IMR-90 (cell line): ENCODE measurements at regions not wholly inside any gene's neighbourhood (a gene's known extent, or its start where the extent isn't known, plus 50 kb on each side); places are given as distances from the start of the nearest gene placed in this dataset.

Experiments used
- ATAC-seq: fragments of 200-7000 bp; cut with Tn5 transposase; 2 replicates; pipeline ENCODE4 v1.9.1; 2020; ENCODE audit warnings: low read depth, mild to moderate bottlenecking, moderate library complexity
- BruUV-seq: library from RNA; stranded (reverse); fragments of 400-500 nt; replicated peaks from 2 replicates; lab custom pipeline; 2021; lab: Mats Ljungman, UMichigan
- CTCF ChIA-PET: fragments of 300-600 bp; formaldehyde crosslinking; extraction: SDS; loops from one replicate; lab custom pipeline; 2021; ENCODE audit warnings: antibody characterized with exemption; lab: Yijun Ruan, JAX
- POLR2A ChIA-PET: fragments of 300-600 bp; sonication (Branson Sonifier 250); formaldehyde crosslinking; loops from one replicate; lab custom pipeline; 2022; ENCODE audit warnings: antibody characterized with exemption; ENCODE audit not compliant: unreplicated experiment; lab: Charles Lee
- DNase-seq: peaks from one replicate; pipeline ENCODE4 v3.0.0; 2013
- H2AFZ ChIP-seq: replicated peaks from 2 replicates; pipeline ENCODE3; 2013; ENCODE audit warnings: low read length, mild to moderate bottlenecking; ENCODE audit not compliant: poor library complexity
- H2AK5ac ChIP-seq: 2 replicates; pipeline ENCODE4 v1.6.1; 2013; ENCODE audit warnings: low read depth, low read length, inconsistent platforms
- H2AK9ac ChIP-seq: replicated peaks from 2 replicates; pipeline ENCODE3; 2013; ENCODE audit warnings: mild to moderate bottlenecking, low read depth, low read length, moderate library complexity; ENCODE audit not compliant: poor library complexity
- H2BK120ac ChIP-seq: 2 replicates; pipeline ENCODE4 v1.6.1; 2013; ENCODE audit warnings: low read depth, low read length, inconsistent platforms
- H2BK15ac ChIP-seq: 3 replicates; pipeline ENCODE4 v1.6.1; 2013; ENCODE audit warnings: low read depth, low read length, inconsistent platforms
- H2BK20ac ChIP-seq: 2 replicates; pipeline ENCODE4 v1.6.1; 2013; ENCODE audit warnings: low read depth, mild to moderate bottlenecking, inconsistent platforms, low read length, moderate library complexity
- H2BK5ac ChIP-seq: 2 replicates; pipeline ENCODE4 v1.6.1; 2013; ENCODE audit warnings: mild to moderate bottlenecking, low read depth, low read length, inconsistent platforms; ENCODE audit not compliant: poor library complexity, severe bottlenecking
- H3K14ac ChIP-seq: replicated peaks from 2 replicates; pipeline ENCODE4 v1.6.1; 2013; ENCODE audit warnings: low read depth, low read length, inconsistent platforms
- H3K18ac ChIP-seq: 2 replicates; pipeline ENCODE4 v1.6.1; 2013; ENCODE audit warnings: low read depth, low read length, control low read depth
- H3K23ac ChIP-seq: 2 replicates; pipeline ENCODE4 v1.6.1; 2013; ENCODE audit warnings: low read depth, low read length, inconsistent platforms
- H3K27ac ChIP-seq: 2 replicates; pipeline ENCODE4 v1.5.1; 2013; ENCODE audit warnings: mild to moderate bottlenecking, control low read depth, low read length; ENCODE audit not compliant: insufficient read depth
- H3K27me3 ChIP-seq: 2 replicates; pipeline ENCODE4 v1.6.1; 2013; ENCODE audit warnings: low read length; ENCODE audit not compliant: control insufficient read depth, insufficient read depth
- H3K36me3 ChIP-seq: 2 replicates; pipeline ENCODE4 v1.6.1; 2013; ENCODE audit warnings: low read length, mixed read lengths; ENCODE audit not compliant: control insufficient read depth, insufficient read depth
- H3K4ac ChIP-seq: 2 replicates; pipeline ENCODE4 v1.6.1; 2013; ENCODE audit warnings: low read depth, low read length, inconsistent platforms
- H3K4me1 ChIP-seq: 2 replicates; pipeline ENCODE4 v1.6.1; 2013; ENCODE audit warnings: low read length, mixed read lengths; ENCODE audit not compliant: control insufficient read depth, insufficient read depth
- H3K4me2 ChIP-seq: 2 replicates; pipeline ENCODE4 v1.6.1; 2013; ENCODE audit warnings: low read depth, mild to moderate bottlenecking, control low read depth, low read length, moderate library complexity
- H3K4me3 ChIP-seq: 2 replicates; pipeline ENCODE4 v1.5.1; 2013; ENCODE audit warnings: low read depth, mild to moderate bottlenecking, control low read depth, low read length, moderate library complexity; ENCODE audit not compliant: insufficient read depth
- H3K56ac ChIP-seq: 2 replicates; pipeline ENCODE4 v1.6.1; 2013; ENCODE audit warnings: low read length, inconsistent platforms; ENCODE audit not compliant: insufficient read depth; ENCODE audit errors: extremely low read depth
- H3K79me1 ChIP-seq, 2 experiments: 2 replicates each; pipeline ENCODE4 v1.6.1; 2013; ENCODE audit warnings: low read length in 2 of 2, inconsistent platforms in 1 of 2, low read depth in 1 of 2
- H3K9ac ChIP-seq: 2 replicates; pipeline ENCODE4 v1.6.1; 2013; ENCODE audit warnings: low read depth, low read length, control low read depth
- H3K9me1 ChIP-seq: 2 replicates; pipeline ENCODE4 v1.6.1; 2013; ENCODE audit warnings: low read length, inconsistent platforms; ENCODE audit not compliant: insufficient read depth
- H3K9me3 ChIP-seq: 2 replicates; pipeline ENCODE4 v1.6.1; 2013; ENCODE audit warnings: low read length; ENCODE audit not compliant: control insufficient read depth, insufficient read depth
- H4K20me1 ChIP-seq: 2 replicates; pipeline ENCODE4 v1.6.1; 2013; ENCODE audit warnings: low read length, inconsistent platforms; ENCODE audit not compliant: insufficient read depth
- H4K5ac ChIP-seq: 2 replicates; pipeline ENCODE4 v1.6.1; 2013; ENCODE audit warnings: mild to moderate bottlenecking, low read depth, low read length, control low read depth
- H4K8ac ChIP-seq, 2 experiments: 2 replicates each; pipeline ENCODE4 v1.6.1; 2013; ENCODE audit warnings: low read depth in 2 of 2, low read length in 2 of 2, control low read depth in 1 of 2, inconsistent platforms in 1 of 2
- H4K91ac ChIP-seq: 2 replicates; pipeline ENCODE4 v1.6.1; 2013; ENCODE audit warnings: low read depth, low read length, inconsistent platforms; ENCODE audit not compliant: insufficient read depth
- CEBPB ChIP-seq: IDR thresholded peaks from 2 replicates; pipeline ENCODE4 v1.6.1; 2012; ENCODE audit warnings: low read depth, low read length, improper control_type of control experiment
- MAFK ChIP-seq: IDR thresholded peaks from 2 replicates; pipeline ENCODE4 v1.6.1; 2012; ENCODE audit warnings: low read depth, low read length, improper control_type of control experiment
- MXI1 ChIP-seq: IDR thresholded peaks from 2 replicates; pipeline ENCODE4 v1.6.1; 2012; ENCODE audit warnings: low read depth, mild to moderate bottlenecking, low read length, moderate library complexity, borderline replicate concordance
- POLR2A ChIP-seq: IDR thresholded peaks from 2 replicates; pipeline ENCODE4 v1.6.1; 2012; ENCODE audit warnings: mild to moderate bottlenecking, low read depth, low read length
- RCOR1 ChIP-seq: IDR thresholded peaks from 2 replicates; pipeline ENCODE4 v1.6.1; 2012; ENCODE audit warnings: mild to moderate bottlenecking, low read length, improper control_type of control experiment; ENCODE audit not compliant: insufficient replicate concordance
- WGBS, 2 experiments: methylation state at CpG; one replicate each; pipeline versions ENCODE4 v1.1.5 to v1.1.7; 2013; ENCODE audit warnings: missing lambda C conversion rate in 2 of 2; ENCODE audit not compliant: insufficient read length in 1 of 2; ENCODE audit errors: extremely low coverage in 2 of 2; 5-methylcytosine and 5-hydroxymethylcytosine counted together
- dilution Hi-C: fragments of 300-500 bp; cut with HindIII; formaldehyde crosslinking; loops from one replicate; pipeline ENCODE4 v1.14.3; 2018; ENCODE audit warnings: low sequenced_read_pairs; ENCODE audit not compliant: unreplicated experiment
- in situ Hi-C: fragments of 300-500 bp; cut with MboI; formaldehyde crosslinking; loops from 3 replicates; pipeline ENCODE4 v1.14.3; 2019; ENCODE audit warnings: low sequenced_read_pairs, inconsistent platforms, mixed read lengths
- intact Hi-C: fragments of 100-400 bp; cut with micrococcal nuclease; formaldehyde crosslinking; loops from 2 replicates; pipeline ENCODE4 v1.10.0; 2022
- TF ChIP-seq, protein P1 (sequence below): conservative IDR thresholded peaks from 2 replicates; pipeline ENCODE4 v1.5.1; 2012; ENCODE audit warnings: mild to moderate bottlenecking, low read depth, low read length, improper control_type of control experiment

DNA sequence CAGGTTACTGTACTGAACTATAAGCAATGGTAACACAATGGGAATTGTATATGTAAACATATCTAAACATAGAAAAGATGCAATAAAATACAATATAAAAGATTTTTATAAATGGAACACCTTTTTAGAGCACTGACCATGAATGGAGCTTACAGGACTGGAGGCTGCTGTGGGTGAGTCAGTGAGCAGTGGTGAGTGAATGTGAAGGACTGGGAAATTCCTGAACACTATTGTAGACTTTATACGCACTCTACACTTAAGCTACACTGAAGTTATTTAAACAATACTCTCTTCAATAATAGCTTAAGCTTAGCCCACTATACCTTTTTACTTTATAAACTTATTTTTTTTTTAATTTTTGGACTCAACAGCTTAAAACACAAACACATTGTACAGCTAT lies 313.5 kb downstream of the KCNC2 start:
- no CpG with 5 or more reads among the region's 1 CpG for WGBS, 2 experiments
- intact Hi-C loops: no loop called here
- BruUV-seq: no TSS peak

More for the DNA sequence above, 313.5 kb downstream of the KCNC2 start:
- CTCF ChIA-PET: no interaction called here
- Histone ChIP-seq H3K4me3 (no peak overlapping the region), H2BK120ac (no peak overlapping the region), H3K9me3 (no peaks in the 10 kb centered on the region), H2AK9ac (no peak overlapping the region), H3K4ac (no peak overlapping the region), H2AFZ (no peak overlapping the region), H2BK15ac (no peak overlapping the region), H3K18ac (no peak overlapping the region), H3K23ac (no peak overlapping the region), H3K79me1 (no peaks in the 10 kb centered on the region), H3K27ac (no peak overlapping the region), H4K8ac (no peak overlapping the region), H3K14ac (no peak overlapping the region), H3K36me3 (no peaks in the 10 kb centered on the region), H4K20me1 (no peaks in the 10 kb centered on the region), H4K5ac (no peak overlapping the region), H4K91ac (no peak overlapping the region), H2BK5ac (no peak overlapping the region), H3K27me3 (no peaks in the 10 kb centered on the region), H3K9me1 (no peaks in the 10 kb centered on the region), H2AK5ac (no peak overlapping the region), H2BK20ac (no peak overlapping the region), H3K56ac (no peak overlapping the region), H3K9ac (no peak overlapping the region), H3K4me1 (0 out of 2 replicates have a peak, but pooled peaks cover 2% of the 10 kb centered on the region), H3K4me2 (no peak overlapping the region)
- DNase-seq: peak; percentile 42
- in situ Hi-C loops (no loop called here), dilution Hi-C loops (no loop called here)
- peak; percentile 49; the same call in 1 of the 2 replicates for ATAC-seq
- POLR2A ChIA-PET: no interaction called here
- TF ChIP-seq MAFK: no peak
- TF ChIP-seq POLR2A: no peak
- no peak for TF ChIP-seq CEBPB
- no peak for TF ChIP-seq MXI1
- TF ChIP-seq, protein P1, sequence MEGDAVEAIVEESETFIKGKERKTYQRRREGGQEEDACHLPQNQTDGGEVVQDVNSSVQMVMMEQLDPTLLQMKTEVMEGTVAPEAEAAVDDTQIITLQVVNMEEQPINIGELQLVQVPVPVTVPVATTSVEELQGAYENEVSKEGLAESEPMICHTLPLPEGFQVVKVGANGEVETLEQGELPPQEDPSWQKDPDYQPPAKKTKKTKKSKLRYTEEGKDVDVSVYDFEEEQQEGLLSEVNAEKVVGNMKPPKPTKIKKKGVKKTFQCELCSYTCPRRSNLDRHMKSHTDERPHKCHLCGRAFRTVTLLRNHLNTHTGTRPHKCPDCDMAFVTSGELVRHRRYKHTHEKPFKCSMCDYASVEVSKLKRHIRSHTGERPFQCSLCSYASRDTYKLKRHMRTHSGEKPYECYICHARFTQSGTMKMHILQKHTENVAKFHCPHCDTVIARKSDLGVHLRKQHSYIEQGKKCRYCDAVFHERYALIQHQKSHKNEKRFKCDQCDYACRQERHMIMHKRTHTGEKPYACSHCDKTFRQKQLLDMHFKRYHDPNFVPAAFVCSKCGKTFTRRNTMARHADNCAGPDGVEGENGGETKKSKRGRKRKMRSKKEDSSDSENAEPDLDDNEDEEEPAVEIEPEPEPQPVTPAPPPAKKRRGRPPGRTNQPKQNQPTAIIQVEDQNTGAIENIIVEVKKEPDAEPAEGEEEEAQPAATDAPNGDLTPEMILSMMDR: no peak
- TF ChIP-seq RCOR1: no peak
